Esophagus muscularis mucosa (tissue), 4 donors: ENCODE measurements at regions not wholly inside any gene's neighbourhood (a gene's known extent, or its start where the extent isn't known, plus 50 kb on each side); places are given as distances from the start of the nearest gene placed in this dataset.

ENCODE experiments used
- DNase-seq: peaks from one replicate; pipeline ENCODE4 v3.0.0-alpha.2; 2017; ENCODE audit errors: extremely low spot score
- H3K27ac ChIP-seq, 4 donors: fragments of 200-600 bp; sonication (generic); replicated peaks in 1 of 4; 1 replicate in 3 of 4; 2 replicates in 1 of 4; pipeline ENCODE4 v1.5.1; 2016 to 2019; ENCODE audit warnings: mild to moderate bottlenecking in 1 of 4
- H3K27me3 ChIP-seq, 4 donors: fragments of 200-600 bp; sonication (generic); one replicate each; pipeline versions ENCODE4 v1.5.1 to v1.6.0; 2016 to 2019
- H3K36me3 ChIP-seq, 4 donors: fragments of 200-600 bp; sonication (generic); one replicate each; pipeline ENCODE4 v1.5.1; 2016 to 2019
- H3K4me1 ChIP-seq, 4 donors: fragments of 200-600 bp; sonication (generic); one replicate each; pipeline ENCODE4 v1.5.1; 2016 to 2019
- H3K4me3 ChIP-seq, 4 donors: fragments of 200-600 bp; sonication (generic); 1 replicate in 2 of 4; 2 replicates in 2 of 4; pipeline ENCODE4 v1.5.1; 2016 to 2019; ENCODE audit warnings: mild to moderate bottlenecking in 4 of 4, moderate library complexity in 1 of 4
- H3K9me3 ChIP-seq, 4 donors: fragments of 200-600 bp; sonication (generic); 1 replicate in 3 of 4; 2 replicates in 1 of 4; pipeline ENCODE4 v1.5.1; 2016 to 2019
- EP300 ChIP-seq: sonication (generic); formaldehyde crosslinking; IDR thresholded peaks from one replicate; pipeline ENCODE4 v1.6.1; 2017; ENCODE audit warnings: antibody characterized with exemption
- POLR2A ChIP-seq: fragments of 450-650 bp; IDR thresholded peaks from one replicate; pipeline ENCODE4 v1.6.1; 2017; ENCODE audit warnings: antibody characterized with exemption, moderate library complexity, mild to moderate bottlenecking, low read depth
- POLR2AphosphoS5 ChIP-seq, 2 donors: sonication (generic); formaldehyde crosslinking; IDR thresholded peaks; one replicate each; pipeline ENCODE4 v1.6.1; 2017; ENCODE audit warnings: antibody characterized with exemption in 2 of 2
- WGBS: methylation state at CpG from one replicate; pipeline ENCODE4 v1.1.5; 2018; 5-methylcytosine and 5-hydroxymethylcytosine counted together
- intact Hi-C: fragments of 100-400 bp; cut with DNase I; formaldehyde crosslinking; loops from one replicate; pipeline ENCODE4 v1.15.1; 2023
- TF ChIP-seq, protein P1 (sequence below), 3 experiments: fragments of 200-600 bp in 2 of 3; fragments of 450-650 bp in 1 of 3; sonication (generic) in 2 of 3; IDR thresholded peaks; one replicate each; pipeline ENCODE4 v1.5.1; 2017 to 2019; ENCODE audit warnings: antibody characterized with exemption in 3 of 3, mild to moderate bottlenecking in 2 of 3, moderate library complexity in 1 of 3

DNA sequence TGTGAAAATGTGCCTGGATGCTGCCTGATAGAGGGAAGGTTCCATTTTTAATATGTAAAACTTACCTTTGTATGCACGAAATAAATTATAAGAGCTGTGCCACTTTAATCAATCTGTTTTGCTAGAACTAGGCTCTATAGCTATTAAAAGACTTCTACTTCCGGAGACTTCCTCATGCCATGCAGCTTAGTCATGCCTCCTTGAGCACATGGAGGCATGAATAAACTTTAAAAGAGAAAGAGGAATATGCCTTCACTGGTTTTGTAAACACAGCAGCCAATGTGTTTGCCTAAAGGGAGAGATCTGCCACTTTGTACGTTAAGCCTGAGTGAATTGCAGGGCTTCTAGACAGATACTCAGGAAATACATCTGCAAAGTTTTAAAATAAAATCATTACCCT, 604.6 kb downstream of the LRRIQ3 start:
- DNase-seq: no peak
- no peak for TF ChIP-seq POLR2AphosphoS5 (IDR thresholded peaks at IDR 0.05)
- TF ChIP-seq, protein P1, sequence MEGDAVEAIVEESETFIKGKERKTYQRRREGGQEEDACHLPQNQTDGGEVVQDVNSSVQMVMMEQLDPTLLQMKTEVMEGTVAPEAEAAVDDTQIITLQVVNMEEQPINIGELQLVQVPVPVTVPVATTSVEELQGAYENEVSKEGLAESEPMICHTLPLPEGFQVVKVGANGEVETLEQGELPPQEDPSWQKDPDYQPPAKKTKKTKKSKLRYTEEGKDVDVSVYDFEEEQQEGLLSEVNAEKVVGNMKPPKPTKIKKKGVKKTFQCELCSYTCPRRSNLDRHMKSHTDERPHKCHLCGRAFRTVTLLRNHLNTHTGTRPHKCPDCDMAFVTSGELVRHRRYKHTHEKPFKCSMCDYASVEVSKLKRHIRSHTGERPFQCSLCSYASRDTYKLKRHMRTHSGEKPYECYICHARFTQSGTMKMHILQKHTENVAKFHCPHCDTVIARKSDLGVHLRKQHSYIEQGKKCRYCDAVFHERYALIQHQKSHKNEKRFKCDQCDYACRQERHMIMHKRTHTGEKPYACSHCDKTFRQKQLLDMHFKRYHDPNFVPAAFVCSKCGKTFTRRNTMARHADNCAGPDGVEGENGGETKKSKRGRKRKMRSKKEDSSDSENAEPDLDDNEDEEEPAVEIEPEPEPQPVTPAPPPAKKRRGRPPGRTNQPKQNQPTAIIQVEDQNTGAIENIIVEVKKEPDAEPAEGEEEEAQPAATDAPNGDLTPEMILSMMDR (IDR thresholded peaks at IDR 0.05): no peak
- no peak for TF ChIP-seq POLR2A
- TF ChIP-seq EP300: no peak
- peaks cover 0 to 17% (median 11%) of the 10 kb centered on the region in 4 donors for H3K4me1 ChIP-seq
- H3K36me3 ChIP-seq: no peaks in the 10 kb centered on the region
- no peaks in the 10 kb centered on the region for H3K9me3 ChIP-seq
- peak overlapping the region in 1 of 4 donors; percentile 16 for H3K4me3 ChIP-seq
- H3K27me3 ChIP-seq: no peaks in the 10 kb centered on the region
- intact Hi-C loops: no loop called here
- H3K27ac ChIP-seq: no peak overlapping the region
- 25% methylated on average over 3 of the region's 3 CpGs for WGBS

GRCh38 chr1:73587080-73587479, 610.9 kb downstream of the LRRIQ3 start:
- no peaks in the 10 kb centered on the region for H3K4me1 ChIP-seq
- no peak overlapping the region for H3K27ac ChIP-seq
- no peaks in the 10 kb centered on the region for H3K36me3 ChIP-seq
- H3K4me3 ChIP-seq: no peak overlapping the region
- no peak for DNase-seq
- H3K9me3 ChIP-seq: no peaks in the 10 kb centered on the region
- TF ChIP-seq, protein P1 (IDR thresholded peaks at IDR 0.05): no peak
- TF ChIP-seq POLR2A (no peak), POLR2AphosphoS5 (IDR thresholded peaks at IDR 0.05) (no peak), EP300 (no peak)
- no peaks in the 10 kb centered on the region for H3K27me3 ChIP-seq
- intact Hi-C loops: no loop called here
- 96% methylated on average over 1 of the region's 1 CpG for WGBS

- Histone ChIP-seq H3K4me3 (no peak overlapping the region), H3K27me3 (no peaks in the 10 kb centered on the region), H3K36me3 (no peaks in the 10 kb centered on the region), H3K4me1 (no peaks in the 10 kb centered on the region), H3K9me3 (no peaks in the 10 kb centered on the region), H3K27ac (no peak overlapping the region)
- WGBS: 88% methylated on average over 1 of the region's 1 CpG
- no peak for DNase-seq
- intact Hi-C loops: no loop called here
- no peak for TF ChIP-seq POLR2AphosphoS5 (IDR thresholded peaks at IDR 0.05)
- TF ChIP-seq POLR2A: no peak
- TF ChIP-seq, protein P1 (IDR thresholded peaks at IDR 0.05): no peak
- TF ChIP-seq EP300: no peak
Measured at GRCh38 chr1:73577206-73577605, 620.8 kb downstream of the LRRIQ3 start.

DNA sequence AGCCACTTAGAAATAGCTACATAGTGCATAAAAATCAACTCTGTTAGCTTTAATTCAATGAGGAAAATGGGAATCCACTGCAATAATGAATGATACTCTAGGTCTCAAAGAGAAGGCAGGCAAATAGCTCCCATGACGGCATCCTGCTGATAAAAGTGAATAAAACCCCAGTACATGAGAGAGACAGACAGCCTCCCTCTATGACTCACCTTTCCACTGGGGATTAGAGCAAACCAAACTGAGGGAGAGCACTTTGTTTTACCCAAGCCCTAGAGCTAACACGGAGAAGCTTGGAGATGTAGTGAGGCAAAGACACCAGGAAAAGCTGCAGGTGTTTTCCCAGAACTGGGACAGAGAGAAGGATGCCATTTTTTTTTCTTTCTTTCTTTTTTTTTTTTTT, 621.9 kb downstream of the LRRIQ3 start:
- no peak for DNase-seq
- TF ChIP-seq, protein P1 (IDR thresholded peaks at IDR 0.05): no peak
- TF ChIP-seq EP300 (no peak), POLR2AphosphoS5 (IDR thresholded peaks at IDR 0.05) (no peak), POLR2A (no peak)
- Histone ChIP-seq H3K36me3 (no peaks in the 10 kb centered on the region), H3K4me3 (no peak overlapping the region), H3K9me3 (no peaks in the 10 kb centered on the region), H3K27me3 (no peaks in the 10 kb centered on the region), H3K4me1 (no peaks in the 10 kb centered on the region), H3K27ac (no peak overlapping the region)
- WGBS: 78% methylated on average over 2 of the region's 2 CpGs
- intact Hi-C loops: no loop called here

- TF ChIP-seq POLR2AphosphoS5 (IDR thresholded peaks at IDR 0.05): no peak
- TF ChIP-seq, protein P1 (IDR thresholded peaks at IDR 0.05): no peak
- no peak for TF ChIP-seq EP300
- TF ChIP-seq POLR2A: no peak
- H3K9me3 ChIP-seq: no peaks in the 10 kb centered on the region
- H3K27me3 ChIP-seq: no peaks in the 10 kb centered on the region
- no peak for DNase-seq
- intact Hi-C loops: no loop called here
- no peaks in the 10 kb centered on the region for H3K4me1 ChIP-seq
- 73% methylated on average over 4 of the region's 4 CpGs for WGBS
- no peak overlapping the region for H3K27ac ChIP-seq
- no peak overlapping the region for H3K4me3 ChIP-seq
- H3K36me3 ChIP-seq: no peaks in the 10 kb centered on the region
Measured at GRCh38 chr1:73564294-73564693, 633.7 kb downstream of the LRRIQ3 start.
